GM19328 (cell line): ENCODE measurements at regions not wholly inside any gene's neighbourhood (a gene's known extent, or its start where the extent isn't known, plus 50 kb on each side); places are given as distances from the start of the nearest gene placed in this dataset.

ENCODE experiments used
- ATAC-seq: cut with Tn5 transposase; IDR thresholded peaks from one replicate; pipeline ENCODE4 v1.9.1; 2021; ENCODE audit warnings: mild to moderate bottlenecking, moderate library complexity; ENCODE audit not compliant: unreplicated experiment

- ATAC-seq: no peak
Observed at GRCh38 chr7:124692425-124692824, 73.2 kb downstream of the GPR37 start.

DNA sequence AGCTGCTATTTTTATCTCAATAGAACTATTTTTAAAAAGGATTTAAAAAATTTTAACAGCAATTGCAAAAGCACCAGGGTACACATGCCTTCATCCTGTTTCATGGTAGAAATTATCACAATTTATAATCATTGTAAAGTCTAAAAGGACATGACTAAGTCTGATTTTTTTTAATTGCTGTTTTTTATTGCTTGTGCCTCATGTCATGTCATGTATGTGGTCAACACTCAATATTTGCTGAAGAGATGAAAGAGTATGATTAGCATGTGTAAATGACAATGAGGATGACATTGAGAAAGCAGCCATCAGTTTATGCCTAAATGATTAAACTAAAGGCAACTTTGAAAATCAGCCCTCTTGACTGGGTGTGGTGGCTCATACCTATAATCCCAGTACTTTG is 74.8 kb downstream of the GPR37 start:
- no peak for ATAC-seq

- ATAC-seq: no peak
Observed at GRCh38 chr7:124689931-124690330, 75.7 kb downstream of the GPR37 start.

DNA sequence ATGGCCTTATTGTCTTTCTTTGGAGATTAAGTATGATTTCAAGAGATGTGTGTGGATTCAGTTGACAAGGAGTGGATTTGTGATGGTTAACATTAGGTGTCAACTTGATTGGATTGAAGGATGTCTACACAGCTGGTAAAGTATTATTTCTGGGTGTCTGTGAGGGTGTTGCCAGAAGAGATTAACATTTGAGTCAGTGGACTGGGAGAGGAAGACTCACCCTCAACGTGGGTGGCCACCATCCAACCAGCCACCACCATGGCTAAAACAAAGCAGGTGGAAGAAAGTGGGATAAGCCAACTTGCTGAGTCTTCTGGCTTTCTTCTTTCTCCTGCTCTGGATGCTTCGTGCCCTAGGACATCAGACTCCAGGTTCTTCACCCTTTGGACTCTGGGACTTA is 76.1 kb downstream of the GPR37 start:
- no peak for ATAC-seq

GRCh38 chr7:124688991-124689390 is 76.6 kb downstream of the GPR37 start:
- ATAC-seq: no peak

DNA sequence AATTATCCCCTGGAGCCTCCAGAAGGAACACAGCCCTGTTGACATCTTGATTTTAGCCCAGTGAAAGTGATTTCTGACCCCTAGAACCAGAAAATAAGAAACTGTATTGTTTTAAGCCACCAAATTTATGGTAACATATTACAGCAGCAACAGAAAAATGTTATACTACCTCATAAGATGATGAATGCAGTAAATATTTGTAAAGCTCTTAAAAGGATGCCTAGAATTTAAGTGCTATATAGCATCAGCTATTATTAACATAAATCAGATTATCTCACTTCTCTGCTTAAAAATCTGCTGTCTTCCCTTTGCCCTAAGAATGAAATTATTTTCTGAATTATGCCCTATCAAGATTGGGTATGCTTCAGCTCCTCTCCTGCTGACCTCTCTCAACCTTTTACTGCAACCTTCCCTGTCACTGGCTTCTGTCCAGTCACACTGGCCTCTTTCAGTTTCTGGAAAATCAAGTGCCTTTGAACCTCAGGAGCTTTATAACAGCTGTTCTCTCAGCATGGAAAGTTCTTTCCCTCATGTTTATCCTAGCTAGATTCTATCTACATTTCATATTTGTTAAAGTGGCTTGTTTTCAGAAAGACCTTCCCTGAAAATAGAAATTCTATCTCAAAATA is 78.9 kb downstream of the GPR37 start:
- no peak for ATAC-seq

DNA sequence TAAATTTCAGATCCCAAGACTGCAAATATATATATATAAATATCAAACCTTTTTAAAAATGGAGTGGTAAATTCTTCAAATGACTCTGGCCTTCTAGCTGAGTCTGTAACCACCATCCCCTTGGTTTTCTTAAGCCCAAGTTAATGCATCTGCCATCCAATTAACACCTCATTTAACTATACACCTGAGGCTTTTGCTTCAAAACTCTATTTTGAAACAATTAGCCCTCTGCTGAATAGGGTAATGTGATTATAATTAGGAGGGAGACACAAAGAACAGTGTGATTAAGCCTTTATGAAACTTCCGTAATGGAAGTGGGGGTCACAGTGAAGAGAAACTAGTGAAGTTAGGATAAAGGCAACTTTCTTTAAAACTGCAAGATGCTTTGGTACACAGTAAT is 83.6 kb downstream of the GPR37 start:
- ATAC-seq: no peak

DNA sequence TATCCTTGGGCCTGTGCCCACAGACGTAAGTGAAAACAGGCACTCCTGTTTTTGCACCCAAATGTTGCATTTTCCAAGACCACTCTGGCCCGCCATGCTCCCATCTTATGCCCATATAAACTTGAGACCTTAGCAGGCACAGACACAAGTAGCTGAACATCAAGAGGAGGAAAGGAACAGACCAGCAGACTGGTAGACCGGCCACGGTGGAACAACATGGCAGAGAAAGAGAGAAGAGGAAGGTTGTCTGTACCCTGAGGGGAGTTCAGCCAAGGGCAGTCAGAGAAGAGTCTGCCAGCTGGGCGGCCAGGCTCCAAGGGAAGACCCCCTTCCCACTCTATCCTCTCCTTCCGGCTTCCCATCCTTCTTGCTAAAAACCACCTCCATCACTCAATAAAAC is 85.3 kb downstream of the GPR37 start:
- ATAC-seq: no peak

- no peak for ATAC-seq
Observed at GRCh38 chr7:124679586-124680225, 85.9 kb downstream of the GPR37 start.

DNA sequence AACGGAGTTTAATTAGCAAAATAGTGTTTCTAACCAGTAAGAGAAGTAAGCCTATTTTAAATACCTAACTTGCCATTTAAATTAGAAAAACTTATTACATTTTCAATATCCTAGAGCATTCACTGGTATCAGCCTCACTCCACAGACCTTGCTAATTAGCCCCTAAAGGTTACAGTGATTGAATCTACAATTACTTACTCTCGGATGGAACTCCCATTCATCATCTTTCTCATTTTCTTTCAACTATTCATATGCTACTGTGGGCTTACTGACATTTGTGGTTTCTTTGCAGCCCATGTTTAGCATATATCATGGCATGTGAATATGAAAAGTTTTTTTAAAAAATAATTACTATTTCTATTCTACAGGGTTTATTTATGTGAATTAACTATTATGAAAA is 86.4 kb downstream of the GPR37 start:
- ATAC-seq: no peak

- no peak for ATAC-seq
Observed at GRCh38 chr7:124674451-124674850, 91.1 kb downstream of the GPR37 start.

GRCh38 chr7:124672011-124672410 is 93.6 kb downstream of the GPR37 start:
- ATAC-seq: no peak

GRCh38 chr7:124667312-124668153 is 98.1 kb downstream of the GPR37 start:
- no peak for ATAC-seq

GRCh38 chr7:124662937-124663336 is 102.7 kb downstream of the GPR37 start:
- no peak for ATAC-seq

- ATAC-seq: no peak
Observed at GRCh38 chr7:124662372-124662771, 103.2 kb downstream of the GPR37 start.

- no peak for ATAC-seq
Observed at GRCh38 chr7:124655990-124656389, 109.6 kb downstream of the GPR37 start.

DNA sequence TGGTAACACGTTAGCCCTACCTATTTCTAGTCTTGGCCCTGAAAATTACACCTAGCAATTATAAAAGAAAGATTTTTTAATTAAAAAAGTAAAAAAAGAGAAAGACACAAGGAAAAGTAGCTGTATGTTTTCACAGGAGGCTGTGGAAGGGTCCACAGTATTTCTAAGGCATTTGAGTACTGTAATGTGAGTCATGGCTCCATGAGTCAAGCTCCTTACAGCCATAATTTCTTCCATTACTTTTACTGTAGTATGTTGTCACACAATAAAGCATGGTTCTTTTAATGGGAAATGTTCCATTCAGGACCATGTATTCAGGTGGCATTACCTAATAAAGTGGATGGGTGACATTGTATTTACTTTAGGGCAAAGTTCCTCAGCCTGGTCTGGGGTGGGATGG is 113.4 kb downstream of the GPR37 start:
- ATAC-seq: no peak

DNA sequence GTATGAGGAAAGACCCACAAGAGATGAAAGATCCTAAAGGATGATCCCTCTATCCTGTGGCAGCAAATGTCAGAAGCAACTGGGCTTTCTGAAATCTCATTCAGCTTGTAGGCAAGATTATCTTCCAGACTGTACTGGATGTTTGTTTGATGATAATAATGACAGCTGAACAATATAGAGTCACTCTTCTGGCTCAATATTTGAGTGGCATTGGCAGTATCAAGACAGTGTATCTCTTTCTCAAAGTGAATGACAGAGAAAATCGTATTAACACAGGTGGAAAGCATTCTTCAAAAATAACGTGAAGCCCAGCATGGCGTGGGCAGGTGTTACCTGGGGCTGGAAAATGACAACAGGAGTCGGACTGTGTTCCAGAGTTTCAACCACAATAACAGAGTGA is 114.5 kb downstream of the GPR37 start:
- no peak for ATAC-seq

DNA sequence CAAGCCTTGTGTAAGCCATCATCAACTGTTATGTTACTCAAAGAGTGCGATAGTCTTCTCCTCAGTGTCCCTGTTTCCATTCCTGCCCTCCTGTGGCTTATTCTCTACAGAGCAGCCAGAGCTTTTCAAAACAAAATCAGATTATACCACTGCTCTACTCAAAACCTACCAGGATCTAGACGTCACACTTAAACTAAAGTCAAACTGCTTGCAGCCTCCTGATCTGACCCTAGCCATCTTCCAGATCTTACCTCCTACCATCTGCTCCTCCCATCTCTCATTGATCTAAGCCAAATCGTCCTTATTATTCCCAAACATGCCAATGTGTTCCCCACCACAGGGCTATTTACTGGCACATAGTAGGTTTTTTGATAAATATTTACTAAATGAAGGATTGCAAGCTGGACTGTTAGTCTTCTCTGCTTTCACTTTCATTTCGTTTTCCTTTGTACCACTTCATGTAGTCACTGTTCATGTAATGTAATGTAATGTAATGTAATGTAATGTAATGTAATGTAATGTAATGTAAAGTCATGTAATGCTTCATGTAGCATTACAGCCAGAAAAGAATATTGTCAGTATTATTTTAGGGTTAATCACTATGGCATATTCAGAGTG is 116.1 kb downstream of the GPR37 start:
- no peak for ATAC-seq

DNA sequence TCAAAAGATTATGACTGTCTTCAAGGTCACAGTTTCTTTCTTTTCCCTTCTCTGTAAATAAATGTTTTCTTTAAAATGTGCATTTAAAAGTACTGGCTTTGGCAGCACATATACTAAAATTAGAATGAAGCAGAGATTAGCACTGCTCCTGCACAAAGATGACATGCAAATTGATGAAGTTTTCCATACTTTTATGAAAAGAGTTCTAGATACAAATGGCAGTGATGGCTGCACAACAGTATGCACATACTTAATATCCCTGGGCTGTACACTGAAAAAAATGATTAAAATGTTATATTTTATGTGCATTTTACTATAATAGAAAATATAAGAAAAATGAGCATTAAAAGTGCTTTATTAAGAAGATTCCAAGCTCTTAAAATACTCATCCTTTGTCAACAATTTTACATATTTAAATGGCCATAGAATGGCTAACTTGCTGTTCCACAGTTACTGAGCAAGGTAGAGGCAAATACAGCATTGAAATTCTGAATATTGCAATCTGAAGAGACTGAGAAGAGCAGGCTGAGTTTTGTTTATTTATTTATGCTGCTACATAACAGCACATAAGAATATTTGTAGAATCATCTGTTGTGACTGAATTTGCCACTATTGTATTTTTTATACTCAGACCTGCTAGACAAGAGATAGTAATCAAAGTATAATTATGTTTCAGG is 117.8 kb downstream of the GPR37 start:
- no peak for ATAC-seq

DNA sequence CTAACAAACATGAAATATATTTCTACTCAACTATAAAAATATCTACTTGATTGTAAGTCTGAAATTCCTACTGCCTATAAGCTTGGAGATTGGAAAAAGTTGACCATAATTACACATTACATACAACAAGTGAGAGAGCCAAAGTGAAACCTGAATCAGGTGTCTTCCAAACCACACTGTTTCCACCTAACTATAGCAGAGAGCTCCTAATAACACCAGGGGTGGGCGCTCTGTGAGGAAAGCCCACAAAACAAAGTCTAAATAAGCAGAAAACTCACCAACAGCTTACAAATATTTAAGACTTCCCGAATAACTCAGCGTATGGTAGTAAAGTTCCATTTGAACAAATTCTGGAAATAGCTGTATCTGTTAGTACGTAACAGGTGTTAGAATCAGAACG is 119.9 kb downstream of the GPR37 start:
- no peak for ATAC-seq
